ENCODE measurements at regions not wholly inside any gene's neighbourhood (a gene's known extent, or its start where the extent isn't known, plus 50 kb on each side); places are given as distances from the start of the nearest gene placed in this dataset.

GRCh38 chr1:221071777-221072176 lies 192.5 kb downstream of the HLX start:
- no peak overlapping the region for H3K27ac ChIP-seq (ENCODE audit: control insufficient read depth, insufficient read depth)
- peaks cover 6% of the 10 kb centered on the region for H3K9me3 ChIP-seq (replicated peaks; ENCODE audit: control insufficient read depth, insufficient read depth, low read length)
- no peak for ATAC-seq
- H3K4me1 ChIP-seq (ENCODE audit: control insufficient read depth, insufficient read depth, low read length) = peaks cover 34% of the 10 kb centered on the region
- H3K9ac ChIP-seq (ENCODE audit: control insufficient read depth, insufficient read depth, low read length) = no peak overlapping the region
- TF ChIP-seq RUNX3 (IDR thresholded peaks at IDR 0.05; ENCODE audit: low read length) = peak; percentile 16; the same call in 1 of the 2 replicates
- TF ChIP-seq SRF (IDR thresholded peaks at IDR 0.05; ENCODE audit: low read depth in 2 of 2, low read length in 2 of 2) = no peak
- TF ChIP-seq MEF2B (IDR thresholded peaks at IDR 0.05; ENCODE audit: partially characterized antibody, poor library complexity, severe bottlenecking) = peak; percentile 12
- no peak for TF ChIP-seq NKRF (conservative IDR thresholded peaks at IDR 0.05)
- TF ChIP-seq ATF2 (IDR thresholded peaks at IDR 0.05; ENCODE audit: low read length) = 0 out of 2 replicates have a peak, but pooled peaks have one; percentile 11
- TF ChIP-seq MEF2A (IDR thresholded peaks at IDR 0.05; ENCODE audit: insufficient read depth, low read depth, low read length) = peak; percentile 68; the same call in 1 of the 2 replicates
- peak; percentile 79 for TF ChIP-seq JUNB (IDR thresholded peaks at IDR 0.05)
- TF ChIP-seq E2F4 (IDR thresholded peaks at IDR 0.05; ENCODE audit: low read depth, low read length) = no peak
- TF ChIP-seq KAT2A (conservative IDR thresholded peaks at IDR 0.05; ENCODE audit: control insufficient read depth, low read depth, low read length) = no peak
- no peak for TF ChIP-seq NR2F1 (conservative IDR thresholded peaks at IDR 0.05)
- 0 out of 2 replicates have a peak, but pooled peaks have one; percentile 35 for TF ChIP-seq NFIC (IDR thresholded peaks at IDR 0.05; ENCODE audit: low read depth, low read length)
- TF ChIP-seq SUPT20H (IDR thresholded peaks at IDR 0.05; ENCODE audit: borderline replicate concordance, control insufficient read depth, low read depth, low read length) = no peak
- TF ChIP-seq HCFC1 (IDR thresholded peaks at IDR 0.05; ENCODE audit: low read length) = no peak
- TF ChIP-seq ZNF207 (IDR thresholded peaks at IDR 0.05; ENCODE audit: borderline replicate concordance) = no peak
- ChIA-PET POLR2A (interaction anchor here (1.0 kb wide), 1 partner anchor 976 kb away, joined by 3 read pairs; no protein-coding TSS in a partner anchor), CTCF (interaction anchor here (1.2 to 3.4 kb wide), 3 partner anchors 12 to 133 kb away, joined by 3 to 12 read pairs (median 6); no protein-coding TSS in a partner anchor), SMC1A (ENCODE audit: uncharacterized antibody, unreplicated experiment) (interaction anchor here (1.1 to 3.9 kb wide), 7 partner anchors 12 to 131 kb away, joined by 3 to 46 read pairs (median 19); no protein-coding TSS in a partner anchor), RAD21 (ENCODE audit: unreplicated experiment) (interaction anchor here (0.7 to 5.2 kb wide), 4 partner anchors 46 to 163 kb away, joined by 3 to 53 read pairs (median 4); no protein-coding TSS in a partner anchor)
- no TSS peak for BruUV-seq (replicated peaks)
- FAIRE-seq = no peak
- WGBS (ENCODE audit: insufficient coverage, insufficient replicate concordance, low lambda C conversion rate, missing lambda C conversion rate) = 14% methylated on average over 1 of the region's 1 CpG
- H3K36me3 ChIP-seq (ENCODE audit: control insufficient read depth in 2 of 2, insufficient read depth in 2 of 2, low read length in 1 of 2) = no peaks in the 10 kb centered on the region; a peak in 1 of 4 replicates
- H2AFZ ChIP-seq (ENCODE audit: control insufficient read depth, low read depth, low read length) = no peak overlapping the region
- no peaks in the 10 kb centered on the region for H4K20me1 ChIP-seq (ENCODE audit: control insufficient read depth, insufficient read depth)
- no peaks in the 10 kb centered on the region for H3K79me2 ChIP-seq (ENCODE audit: control insufficient read depth, insufficient read depth, low read length)
- H3K4me3 ChIP-seq = no peak overlapping the region
- no peaks in the 10 kb centered on the region for H3K27me3 ChIP-seq (replicated peaks in 1 of 2; ENCODE audit: control insufficient read depth in 2 of 2, insufficient read depth in 2 of 2, low read length in 1 of 2)
- H3K4me2 ChIP-seq (ENCODE audit: control insufficient read depth, insufficient read depth) = no peak overlapping the region
- in situ Hi-C loops (cut with MboI) = no loop called here
- intact Hi-C loops (cut with micrococcal nuclease; ENCODE audit: unreplicated experiment) = no loop called here
- DNase-seq (ENCODE audit: low read depth, low spot score) = no peak
